H9 (cell line): ENCODE measurements at regions not wholly inside any gene's neighbourhood (a gene's known extent, or its start where the extent isn't known, plus 50 kb on each side); places are given as distances from the start of the nearest gene placed in this dataset.

Experiments
- DNase-seq: peaks from one replicate; pipeline ENCODE4 v3.0.0-alpha.2; 2017
- H2AFZ ChIP-seq: one replicate; pipeline ENCODE4 v1.6.1; 2013; ENCODE audit warnings: mild to moderate bottlenecking, low read length, control low read depth, moderate library complexity
- H2AK5ac ChIP-seq: 2 replicates; pipeline ENCODE4 v1.6.1; 2013; ENCODE audit warnings: low read length, control low read depth, mixed read lengths; ENCODE audit not compliant: insufficient read length
- H2BK120ac ChIP-seq: one replicate; pipeline ENCODE4 v1.6.1; 2013; ENCODE audit warnings: low read depth, mild to moderate bottlenecking, low read length, control low read depth, inconsistent platforms; ENCODE audit not compliant: poor library complexity, severe bottlenecking
- H2BK12ac ChIP-seq: 2 replicates; pipeline ENCODE4 v1.6.1; 2013; ENCODE audit warnings: low read length, control low read depth, mixed read lengths, low read depth; ENCODE audit not compliant: insufficient read length
- H2BK15ac ChIP-seq: 2 replicates; pipeline ENCODE4 v1.6.1; 2013; ENCODE audit warnings: low read depth, low read length, control low read depth
- H2BK20ac ChIP-seq: one replicate; pipeline ENCODE4 v1.6.1; 2013; ENCODE audit warnings: low read depth, mild to moderate bottlenecking, low read length, control low read depth, inconsistent platforms; ENCODE audit not compliant: poor library complexity, severe bottlenecking
- H2BK5ac ChIP-seq: 2 replicates; pipeline ENCODE4 v1.6.1; 2013; ENCODE audit warnings: low read length, control low read depth, mixed read lengths; ENCODE audit not compliant: insufficient read length
- H3K14ac ChIP-seq: 2 replicates; pipeline ENCODE4 v1.6.1; 2013; ENCODE audit warnings: low read length, control low read depth; ENCODE audit not compliant: insufficient read depth
- H3K18ac ChIP-seq: 2 replicates; pipeline ENCODE4 v1.6.1; 2013; ENCODE audit warnings: low read depth, mild to moderate bottlenecking, mixed read lengths, low read length, control low read depth; ENCODE audit not compliant: insufficient read length
- H3K23ac ChIP-seq: 2 replicates; pipeline ENCODE4 v1.6.1; 2013; ENCODE audit warnings: low read length, control low read depth, mixed read lengths, low read depth; ENCODE audit not compliant: insufficient read length
- H3K23me2 ChIP-seq: 2 replicates; pipeline ENCODE4 v1.6.1; 2013; ENCODE audit warnings: low read depth, mild to moderate bottlenecking, mixed read lengths, low read length, control low read depth; ENCODE audit not compliant: insufficient read length, poor library complexity, severe bottlenecking
- H3K27ac ChIP-seq: 2 replicates; pipeline ENCODE4 v1.5.1; 2013; ENCODE audit warnings: low read length, control low read depth, mixed read lengths, low read depth; ENCODE audit not compliant: insufficient read length
- H3K27me3 ChIP-seq: 2 replicates; pipeline ENCODE4 v1.6.1; 2013; ENCODE audit warnings: low read length, control low read depth, inconsistent platforms; ENCODE audit not compliant: insufficient read depth
- H3K4ac ChIP-seq: 2 replicates; pipeline ENCODE4 v1.6.1; 2013; ENCODE audit warnings: low read depth, mild to moderate bottlenecking, control low read depth, inconsistent platforms, low read length, moderate library complexity
- H3K4me1 ChIP-seq: 2 replicates; pipeline ENCODE4 v1.6.1; 2013; ENCODE audit warnings: low read length, control low read depth, inconsistent platforms; ENCODE audit not compliant: insufficient read depth
- H3K4me2 ChIP-seq: 2 replicates; pipeline ENCODE4 v1.6.1; 2013; ENCODE audit warnings: low read length, control low read depth, mixed read lengths; ENCODE audit not compliant: insufficient read length, insufficient read depth
- H3K56ac ChIP-seq: 2 replicates; pipeline ENCODE4 v1.6.1; 2013; ENCODE audit warnings: low read depth, mild to moderate bottlenecking, mixed read lengths, low read length, control low read depth; ENCODE audit not compliant: insufficient read length
- H3K79me1 ChIP-seq: 2 replicates; pipeline ENCODE4 v1.6.1; 2013; ENCODE audit warnings: low read depth, mild to moderate bottlenecking, moderate library complexity, low read length, control low read depth, inconsistent platforms; ENCODE audit not compliant: insufficient read depth, poor library complexity, severe bottlenecking
- H3K79me2 ChIP-seq: 2 replicates; pipeline ENCODE4 v1.6.1; 2013; ENCODE audit warnings: low read length, control low read depth, inconsistent platforms; ENCODE audit not compliant: insufficient read depth
- H3K9ac ChIP-seq: 2 replicates; pipeline ENCODE4 v1.6.1; 2013; ENCODE audit warnings: low read length, control low read depth, mixed read lengths; ENCODE audit not compliant: insufficient read length; ENCODE audit errors: extremely low read depth
- H3K9me3 ChIP-seq: one replicate; pipeline ENCODE4 v1.6.1; 2013; ENCODE audit warnings: low read depth, low read length, inconsistent platforms; ENCODE audit not compliant: control insufficient read depth
- H3T11ph ChIP-seq: one replicate; pipeline ENCODE4 v1.6.1; 2013; ENCODE audit warnings: mild to moderate bottlenecking, low read length, control low read depth, inconsistent platforms
- H4K20me1 ChIP-seq: one replicate; pipeline ENCODE4 v1.6.1; 2013; ENCODE audit not compliant: control insufficient read depth, insufficient read length, insufficient read depth
- H4K5ac ChIP-seq: 2 replicates; pipeline ENCODE4 v1.6.1; 2013; ENCODE audit warnings: low read depth, mild to moderate bottlenecking, mixed read lengths, low read length, control low read depth; ENCODE audit not compliant: insufficient read length
- H4K8ac ChIP-seq: replicated peaks from 2 replicates; pipeline ENCODE4 v1.6.1; 2013; ENCODE audit warnings: low read length, control low read depth, mixed read lengths, low read depth; ENCODE audit not compliant: insufficient read length
- H4K91ac ChIP-seq: 2 replicates; pipeline ENCODE4 v1.6.1; 2013; ENCODE audit warnings: low read depth, mild to moderate bottlenecking, moderate library complexity, mixed read lengths, low read length, control low read depth; ENCODE audit not compliant: insufficient read length
- H3K27ac Mint-ChIP-seq, 3 experiments: 2 replicates in 2 of 3; 3 replicates in 1 of 3; pipeline ENCODE4 v1.8.0; 2020 to 2021; ENCODE audit warnings: mixed read lengths in 3 of 3, mild to moderate bottlenecking in 1 of 3, moderate library complexity in 1 of 3
- H3K27me3 Mint-ChIP-seq: 2 replicates; pipeline ENCODE4 v1.8.0; 2021; ENCODE audit warnings: low read depth, mild to moderate bottlenecking, moderate library complexity, mixed read lengths
- H3K36me3 Mint-ChIP-seq, 3 experiments: 2 replicates in 2 of 3; 3 replicates in 1 of 3; pipeline ENCODE4 v1.8.0; 2020 to 2021; ENCODE audit warnings: low read depth in 3 of 3, mixed read lengths in 3 of 3; ENCODE audit not compliant: insufficient read depth in 1 of 3
- H3K4me1 Mint-ChIP-seq, 2 experiments: 2 replicates each; pipeline ENCODE4 v1.8.0; 2020; ENCODE audit warnings: mixed read lengths in 2 of 2
- H3K4me3 Mint-ChIP-seq, 2 experiments: 2 replicates in 1 of 2; 3 replicates in 1 of 2; pipeline ENCODE4 v1.8.0; 2020 to 2021; ENCODE audit warnings: mild to moderate bottlenecking in 2 of 2, mixed read lengths in 2 of 2, moderate library complexity in 1 of 2
- H3K9me3 Mint-ChIP-seq, 2 experiments: 2 replicates in 1 of 2; 3 replicates in 1 of 2; pipeline ENCODE4 v1.8.0; 2020; ENCODE audit warnings: mild to moderate bottlenecking in 2 of 2, mixed read lengths in 2 of 2, moderate library complexity in 1 of 2
- WGBS: extraction: QIAGEN DNeasy Blood & Tissue Kit; methylation state at CpG from one replicate; pipeline ENCODE4 v1.1.7; 2013; ENCODE audit warnings: missing lambda C conversion rate, low lambda C conversion rate, mixed read lengths; ENCODE audit not compliant: insufficient read length; ENCODE audit errors: extremely low coverage; 5-methylcytosine and 5-hydroxymethylcytosine counted together
- TF ChIP-seq, protein P1 (sequence below): fragments of 200-600 bp; sonication (generic); conservative IDR thresholded peaks from 3 replicates; pipeline ENCODE4 v1.8.0; 2021; ENCODE audit warnings: antibody characterized with exemption, mild to moderate bottlenecking

DNA sequence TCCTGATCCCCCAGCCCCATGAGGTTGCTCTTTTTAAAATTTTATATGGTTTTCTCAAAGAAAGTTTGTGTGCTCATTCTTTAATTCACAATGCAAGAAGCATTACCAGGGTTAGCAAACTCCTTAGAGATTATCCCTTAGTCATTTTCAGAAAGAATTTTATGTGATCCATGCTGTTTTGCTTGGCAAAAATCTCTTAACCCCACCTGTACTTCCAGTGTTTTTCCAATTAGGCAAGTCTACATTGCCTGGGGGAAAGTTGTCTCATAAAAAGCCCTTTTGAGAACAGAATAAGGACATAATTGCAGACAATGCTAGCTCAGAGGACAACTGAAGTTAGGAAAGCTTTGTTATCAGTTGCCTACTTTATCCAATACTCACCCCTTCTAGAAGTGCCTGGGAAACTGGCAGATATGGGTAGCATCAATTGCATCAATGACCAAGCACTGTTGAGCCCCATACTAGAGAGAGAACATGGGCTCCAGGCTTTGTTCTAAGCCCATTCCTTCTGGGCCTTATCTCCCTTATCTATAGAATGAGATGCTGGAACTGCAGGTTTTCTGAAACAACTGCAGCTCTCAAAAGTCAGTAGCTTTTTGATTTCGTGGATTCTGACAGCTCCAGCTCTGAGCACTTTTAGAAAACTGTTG lies 265.9 kb upstream of the SPHKAP start:
- Mint-ChIP-seq H3K27ac (peak overlapping the region in 1 of 3 experiments; percentile 20; a peak in 2 of 7 replicates), H3K36me3 (no peaks in the 10 kb centered on the region), H3K9me3 (peaks cover 0 to 2% of the 10 kb centered on the region in 2 experiments; a peak in 1 of 5 replicates), H3K27me3 (no peaks in the 10 kb centered on the region), H3K4me1 (peaks cover 7% of the 10 kb centered on the region in 2 experiments), H3K4me3 (no peak overlapping the region)
- H4K20me1 ChIP-seq, result no peaks in the 10 kb centered on the region
- H4K5ac ChIP-seq, result no peak overlapping the region
- TF ChIP-seq, protein P1, sequence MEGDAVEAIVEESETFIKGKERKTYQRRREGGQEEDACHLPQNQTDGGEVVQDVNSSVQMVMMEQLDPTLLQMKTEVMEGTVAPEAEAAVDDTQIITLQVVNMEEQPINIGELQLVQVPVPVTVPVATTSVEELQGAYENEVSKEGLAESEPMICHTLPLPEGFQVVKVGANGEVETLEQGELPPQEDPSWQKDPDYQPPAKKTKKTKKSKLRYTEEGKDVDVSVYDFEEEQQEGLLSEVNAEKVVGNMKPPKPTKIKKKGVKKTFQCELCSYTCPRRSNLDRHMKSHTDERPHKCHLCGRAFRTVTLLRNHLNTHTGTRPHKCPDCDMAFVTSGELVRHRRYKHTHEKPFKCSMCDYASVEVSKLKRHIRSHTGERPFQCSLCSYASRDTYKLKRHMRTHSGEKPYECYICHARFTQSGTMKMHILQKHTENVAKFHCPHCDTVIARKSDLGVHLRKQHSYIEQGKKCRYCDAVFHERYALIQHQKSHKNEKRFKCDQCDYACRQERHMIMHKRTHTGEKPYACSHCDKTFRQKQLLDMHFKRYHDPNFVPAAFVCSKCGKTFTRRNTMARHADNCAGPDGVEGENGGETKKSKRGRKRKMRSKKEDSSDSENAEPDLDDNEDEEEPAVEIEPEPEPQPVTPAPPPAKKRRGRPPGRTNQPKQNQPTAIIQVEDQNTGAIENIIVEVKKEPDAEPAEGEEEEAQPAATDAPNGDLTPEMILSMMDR, result no peak
- H2BK20ac ChIP-seq, result no peak overlapping the region
- H3K4ac ChIP-seq, result no peak overlapping the region
- WGBS, result no CpG with 5 or more reads among the region's 1 CpG
- no peak overlapping the region for H3K14ac ChIP-seq
- no peak overlapping the region for H3K56ac ChIP-seq
- no peak overlapping the region for H3K4me2 ChIP-seq
- no peaks in the 10 kb centered on the region for H3K27me3 ChIP-seq
- no peak overlapping the region; the same call in 1 of the 2 replicates for H2BK15ac ChIP-seq
- no peak overlapping the region for H3K23ac ChIP-seq
- no peak overlapping the region for H2AFZ ChIP-seq
- H4K8ac ChIP-seq, result no peak overlapping the region
- no peak overlapping the region for H3K18ac ChIP-seq
- H2BK5ac ChIP-seq, result no peak overlapping the region
- H3K79me2 ChIP-seq, result no peaks in the 10 kb centered on the region
- H2AK5ac ChIP-seq, result no peak overlapping the region
- no peak overlapping the region for H3K27ac ChIP-seq
- H3K23me2 ChIP-seq, result no peaks in the 10 kb centered on the region
- no peak overlapping the region for H4K91ac ChIP-seq
- DNase-seq, result no peak
- H2BK120ac ChIP-seq, result no peak overlapping the region
- H3K9ac ChIP-seq, result no peak overlapping the region
- no peaks in the 10 kb centered on the region for H3K4me1 ChIP-seq
- no peaks in the 10 kb centered on the region for H3K79me1 ChIP-seq
- no peaks in the 10 kb centered on the region for H3K9me3 ChIP-seq
- H2BK12ac ChIP-seq, result no peak overlapping the region
- no peak overlapping the region for H3T11ph ChIP-seq
